K562 (cell line): ENCODE measurements at regions not wholly inside any gene's neighbourhood (a gene's known extent, or its start where the extent isn't known, plus 50 kb on each side); places are given as distances from the start of the nearest gene placed in this dataset.

Experiments used
- CBX1 ChIP-seq: sonication (generic); IDR thresholded peaks from 2 replicates; pipeline ENCODE4 v1.6.1; 2016; ENCODE audit warnings: antibody characterized with exemption, low read depth, mild to moderate bottlenecking
- CBX8 ChIP-seq: fragments of 200-600 bp; sonication (generic); IDR thresholded peaks from 2 replicates; pipeline ENCODE4 v1.6.1; 2012; ENCODE audit warnings: borderline replicate concordance, mixed run types, low read depth, mild to moderate bottlenecking, moderate library complexity, mixed read lengths, low read length, control low read depth, inconsistent platforms; ENCODE audit not compliant: poor library complexity, severe bottlenecking; ENCODE audit errors: extremely low read depth
- FOSL1 ChIP-seq: fragments of 200-800 bp; sonication (Bioruptor generic); conservative IDR thresholded peaks from 2 replicates; pipeline ENCODE4 v1.6.1; 2016; ENCODE audit warnings: missing genetic modification characterization, missing compliant biosample characterization
- FOXP4 ChIP-seq: sonication (generic); formaldehyde crosslinking; IDR thresholded peaks from 2 replicates; pipeline ENCODE4 v1.8.0; 2022; ENCODE audit warnings: mild to moderate bottlenecking, missing genetic modification reagents, borderline replicate concordance
- GATAD2A ChIP-seq: fragments of 450-650 bp; IDR thresholded peaks from 2 replicates; pipeline ENCODE4 v1.6.1; 2017
- IFI16 ChIP-seq: fragments of 250-450 bp; sonication (Bioruptor Pico); IDR thresholded peaks from 2 replicates; pipeline ENCODE4 v2.1.2; 2022; ENCODE audit warnings: mild to moderate bottlenecking, inconsistent platforms
- PHF21A ChIP-seq: fragments of 450-650 bp; IDR thresholded peaks from 2 replicates; pipeline ENCODE4 v1.6.1; 2017; ENCODE audit warnings: low read depth, borderline replicate concordance
- PML ChIP-seq: IDR thresholded peaks from 2 replicates; pipeline ENCODE4 v1.6.1; 2012; ENCODE audit warnings: low read length, inconsistent platforms
- POLR2AphosphoS5 ChIP-seq: IDR thresholded peaks from 2 replicates; pipeline ENCODE4 v1.6.1; 2011; ENCODE audit warnings: mild to moderate bottlenecking, low read depth, low read length, moderate library complexity; ENCODE audit not compliant: control insufficient read depth, insufficient read depth
- RBM34 ChIP-seq: fragments of 200-400 bp; formaldehyde crosslinking; IDR thresholded peaks from 2 replicates; pipeline ENCODE4 v1.6.1; 2018; ENCODE audit warnings: low read length, borderline replicate concordance; ENCODE audit not compliant: insufficient read depth
- RFX1 ChIP-seq: fragments of 450-650 bp; IDR thresholded peaks from 2 replicates; pipeline ENCODE4 v1.6.1; 2016; ENCODE audit warnings: mild to moderate bottlenecking, moderate library complexity
- SNAPC5 ChIP-seq: fragments of 250-450 bp; sonication (Bioruptor Pico); IDR thresholded peaks from 2 replicates; pipeline ENCODE4 v1.8.0; 2021; ENCODE audit warnings: moderate library complexity, mild to moderate bottlenecking, inconsistent platforms
- SP2 ChIP-seq: IDR thresholded peaks from 2 replicates; pipeline ENCODE4 v1.6.1; 2011; ENCODE audit warnings: mild to moderate bottlenecking, low read depth, low read length, moderate library complexity; ENCODE audit not compliant: poor library complexity, severe bottlenecking; ENCODE audit errors: extremely low read depth
- TAF15 ChIP-seq: fragments of 200-400 bp; formaldehyde crosslinking; IDR thresholded peaks from 2 replicates; pipeline ENCODE4 v1.6.1; 2017; ENCODE audit warnings: mild to moderate bottlenecking, low read depth, low read length, moderate library complexity
- TCFL5 ChIP-seq: fragments of 250-450 bp; sonication (Bioruptor Pico); conservative IDR thresholded peaks from 2 replicates; pipeline ENCODE4 v1.6.1; 2021; ENCODE audit warnings: mild to moderate bottlenecking, moderate library complexity, matching md5 sums
- THAP7 ChIP-seq: fragments of 250-450 bp; sonication (Bioruptor Pico); IDR thresholded peaks from 2 replicates; pipeline ENCODE4 v1.5.0; 2021
- XRCC5 ChIP-seq: fragments of 200-400 bp; formaldehyde crosslinking; IDR thresholded peaks from 2 replicates; pipeline ENCODE4 v1.6.1; 2017; ENCODE audit warnings: low read depth, mild to moderate bottlenecking, low read length
- ZBTB34 ChIP-seq: fragments of 250-450 bp; sonication (Bioruptor Pico); IDR thresholded peaks from 2 replicates; pipeline ENCODE4 v1.8.0; 2021; ENCODE audit warnings: mild to moderate bottlenecking, moderate library complexity
- ZBTB9 ChIP-seq: fragments of 450-650 bp; formaldehyde crosslinking; IDR thresholded peaks from 2 replicates; pipeline ENCODE4 v1.4.0; 2020; ENCODE audit warnings: mild to moderate bottlenecking, moderate library complexity
- ZNF668 ChIP-seq: fragments of 250-450 bp; sonication (Bioruptor Pico); IDR thresholded peaks from 2 replicates; pipeline ENCODE4 v1.8.0; 2022; ENCODE audit warnings: mild to moderate bottlenecking, inconsistent platforms
- ZNF740 ChIP-seq, 3 experiments: fragments of 200-800 bp in 1 of 3; sonication (Bioruptor generic) in 1 of 3; sonication (generic) in 1 of 3; formaldehyde crosslinking in 1 of 3; IDR thresholded peaks; 2 replicates each; pipeline versions ENCODE4 v1.6.1 to v1.8.0; 2016 to 2022; ENCODE audit warnings: mild to moderate bottlenecking in 2 of 3, missing compliant biosample characterization in 2 of 3, missing genetic modification characterization in 2 of 3, missing genetic modification reagents in 1 of 3

GRCh38 chr6:26302941-26303559 is 61.9 kb upstream of the BTN3A2 start (continued):
- TF ChIP-seq IFI16 (no peak), CBX1 (no peak), RFX1 (no peak), ZNF740 (CRISPR knock-in tag; IDR thresholded peaks at IDR 0.05) (no peak), ZNF740 (tag; IDR thresholded peaks at IDR 0.05) (peak in 1 of 2 experiments; percentile 49; a peak in 1 of 4 replicates), TCFL5 (CRISPR knock-in tag) (no peak), THAP7 (CRISPR knock-in tag) (no peak), PHF21A (no peak), TAF15 (no peak), ZBTB9 (CRISPR knock-in tag) (no peak), FOSL1 (tag) (no peak), RBM34 (no peak), XRCC5 (no peak), POLR2AphosphoS5 (peak; percentile 53; the same call in 1 of the 2 replicates), FOXP4 (CRISPR knock-in tag) (no peak), ZBTB34 (CRISPR knock-in tag) (no peak), PML (peak; percentile 53; the same call in 1 of the 2 replicates), SP2 (no peak), CBX8 (no peak), ZNF668 (CRISPR knock-in tag) (peak; percentile 78), SNAPC5 (CRISPR knock-in tag) (no peak), GATAD2A (no peak)
